Mucosa of descending colon (tissue), 3 donors: ENCODE measurements at regions not wholly inside any gene's neighbourhood (a gene's known extent, or its start where the extent isn't known, plus 50 kb on each side); places are given as distances from the start of the nearest gene placed in this dataset.
"Not testable (repeated sequence)": the region's sequence is repeated elsewhere in the genome, so short reads cannot be mapped to it uniquely, and the experiment has no call there.

Experiments used
- ATAC-seq: fragments of 200-7000 bp; cut with Tn5 transposase; one replicate; pipeline ENCODE4 v1.9.1; 2020; ENCODE audit warnings: mild to moderate bottlenecking, moderate library complexity
- DNase-seq, 3 donors: peaks; one replicate each; pipeline ENCODE4 v3.0.0-alpha.2; 2020
- H3K36me3 ChIP-seq: fragments of 200-600 bp; one replicate; pipeline ENCODE4 v1.8.0; 2021; ENCODE audit warnings: low read depth, mild to moderate bottlenecking
- H3K4me1 ChIP-seq: fragments of 200-600 bp; one replicate; pipeline ENCODE4 v1.8.0; 2021; ENCODE audit warnings: low read depth, mild to moderate bottlenecking
- H3K4me3 ChIP-seq: fragments of 200-600 bp; one replicate; pipeline ENCODE4 v1.8.0; 2021; ENCODE audit warnings: mild to moderate bottlenecking
- H3K9me3 ChIP-seq: fragments of 200-600 bp; one replicate; pipeline ENCODE4 v1.8.0; 2021; ENCODE audit warnings: mild to moderate bottlenecking
- CTCF ChIP-seq: fragments of 200-600 bp; IDR thresholded peaks from one replicate; pipeline ENCODE4 v1.8.0; 2022; ENCODE audit warnings: antibody characterized with exemption, mild to moderate bottlenecking
- intact Hi-C, 2 donors: fragments of 100-400 bp; cut with DNase I in 1 of 2; cut with micrococcal nuclease in 1 of 2; formaldehyde crosslinking; loops; one replicate each; pipeline versions ENCODE4 v1.11.0 to v1.11.1; 2022; cut with DNase I, micrococcal nuclease
- donor health status: DM: no; HTN: no; CAD: no; lungs with moderate emphysema.
- donor health status: DM: no; HTN: no; CAD: no.
- donor health status: DM: no; HTN: yes; CAD: no.

DNA sequence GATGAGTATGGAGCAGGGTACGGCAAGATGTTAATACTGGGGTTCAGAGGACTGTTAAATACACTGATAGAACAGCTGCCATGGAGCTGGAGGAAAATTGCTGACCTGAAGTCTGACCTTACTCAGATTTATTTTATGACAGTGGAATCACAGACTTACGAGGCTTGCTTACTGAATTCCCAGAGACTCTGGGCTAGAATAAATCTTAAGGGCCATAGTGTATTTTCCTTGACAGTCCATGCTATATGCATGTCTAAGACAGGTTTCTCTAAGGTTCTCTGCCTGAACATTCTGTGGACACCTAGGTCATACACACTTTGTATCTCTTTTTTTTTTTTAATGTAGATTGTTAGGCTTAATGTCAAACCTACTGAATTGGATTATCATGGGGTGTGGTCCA lies 633.2 kb upstream of the ACTRT1 start:
- no peaks in the 10 kb centered on the region for H3K36me3 ChIP-seq
- H3K9me3 ChIP-seq: no peaks in the 10 kb centered on the region
- TF ChIP-seq CTCF: no peak
- intact Hi-C loops: no loop called here
- no peak for DNase-seq
- no peak overlapping the region for H3K4me3 ChIP-seq
- ATAC-seq: no peak
- H3K4me1 ChIP-seq: no peaks in the 10 kb centered on the region

- intact Hi-C loops: no loop called here
- ATAC-seq (no peak), DNase-seq (no peak)
- H3K4me3 ChIP-seq: no peak overlapping the region
- H3K36me3 ChIP-seq: no peaks in the 10 kb centered on the region
- no peaks in the 10 kb centered on the region for H3K4me1 ChIP-seq
- H3K9me3 ChIP-seq: no peaks in the 10 kb centered on the region
- TF ChIP-seq CTCF: no peak
Observed at GRCh38 chrX:128676651-128677050, 624.4 kb upstream of the ACTRT1 start.

DNA sequence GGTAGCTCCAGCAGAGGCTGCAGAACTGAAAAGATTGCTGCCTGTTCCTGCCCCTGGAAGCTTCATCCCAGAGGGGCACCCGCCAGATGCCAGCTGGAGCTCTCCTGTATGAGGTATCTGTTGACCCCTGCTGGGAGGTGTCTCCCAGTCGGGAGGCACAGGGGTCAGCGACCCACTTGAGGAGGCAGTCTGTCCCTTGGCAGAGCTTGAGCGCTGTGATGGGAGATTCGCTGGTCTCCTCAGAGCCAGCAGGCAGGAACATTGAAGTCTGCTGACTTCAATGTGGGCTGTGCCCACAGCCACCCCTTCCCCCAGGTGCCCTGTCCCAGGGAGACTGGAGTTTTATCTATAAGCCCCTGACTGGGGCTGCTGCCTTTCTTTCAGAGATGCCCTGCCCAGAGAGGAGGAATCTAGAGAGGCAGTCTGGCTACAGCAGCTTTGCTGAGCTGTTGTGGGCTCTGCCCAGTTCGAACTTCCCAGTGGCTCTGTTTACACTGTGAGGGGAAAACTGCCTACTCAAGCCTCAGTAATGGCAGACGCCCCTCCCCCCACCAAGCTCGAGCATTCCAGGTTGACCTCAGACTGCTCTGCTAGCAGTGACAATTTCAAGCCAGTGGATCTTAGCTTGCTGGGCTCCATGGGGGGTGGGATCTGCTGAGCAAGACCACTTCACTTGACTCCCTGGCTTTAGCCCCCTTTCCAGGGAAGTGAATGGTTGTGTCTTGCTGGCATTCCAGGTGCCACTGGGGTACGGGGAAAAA lies 622.3 kb upstream of the ACTRT1 start:
- H3K4me1 ChIP-seq, DNase-seq, H3K4me3 ChIP-seq, H3K36me3 ChIP-seq, intact Hi-C loops, H3K9me3 ChIP-seq, ATAC-seq: not testable (repeated sequence)

DNA sequence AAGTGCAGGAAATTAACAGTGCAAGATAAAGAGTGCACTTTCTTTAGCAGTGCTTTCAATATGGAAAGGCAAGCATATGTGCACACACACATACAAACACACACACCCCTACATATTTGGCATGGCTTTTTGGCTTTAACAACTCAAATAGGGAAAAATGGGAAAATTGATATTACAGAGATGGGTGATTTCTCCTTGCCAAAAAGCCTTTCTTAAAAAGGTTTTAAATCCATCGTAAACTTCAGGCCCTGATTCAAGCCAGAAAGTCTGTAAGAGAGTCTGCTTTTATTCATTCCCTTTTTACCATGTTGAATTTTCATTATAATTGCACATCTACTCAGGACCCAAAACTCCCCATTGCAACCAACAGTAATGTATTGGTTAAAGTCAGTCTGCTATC lies 612.0 kb upstream of the ACTRT1 start:
- no peak for ATAC-seq

DNA sequence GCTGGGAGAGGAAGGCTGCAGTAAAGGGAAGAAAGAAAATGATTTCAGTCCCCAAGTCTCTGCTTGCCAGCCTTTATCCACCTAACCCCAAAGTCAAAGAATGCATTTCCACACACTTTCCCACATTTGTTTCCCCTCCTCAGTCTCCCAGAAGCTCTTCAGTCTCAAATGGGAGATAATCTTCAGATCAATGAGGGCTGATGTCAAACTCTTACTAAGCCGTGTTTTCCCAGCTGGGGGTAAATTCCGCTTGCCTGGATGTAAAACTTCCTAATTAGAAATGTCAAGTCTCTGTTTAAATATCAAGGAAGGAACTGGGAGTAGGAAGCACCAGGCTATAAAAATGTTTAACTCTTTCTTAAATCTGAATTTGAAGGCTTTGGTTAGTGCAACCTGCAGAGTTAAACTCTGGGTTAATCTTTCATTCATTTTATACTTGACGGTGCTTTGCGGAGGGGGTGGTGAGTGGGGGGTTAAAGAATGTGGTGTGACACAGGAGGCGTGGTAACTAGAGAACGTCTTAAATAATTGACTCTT lies 601.4 kb upstream of the ACTRT1 start:
- ATAC-seq: no peak
- TF ChIP-seq CTCF: no peak

More for the DNA sequence above, 612.0 kb upstream of the ACTRT1 start:
- intact Hi-C loops: no loop called here
- Histone ChIP-seq H3K4me3 (no peak overlapping the region), H3K36me3 (no peaks in the 10 kb centered on the region), H3K9me3 (no peaks in the 10 kb centered on the region), H3K4me1 (no peaks in the 10 kb centered on the region)
- no peak for TF ChIP-seq CTCF
- DNase-seq: no peak

DNA sequence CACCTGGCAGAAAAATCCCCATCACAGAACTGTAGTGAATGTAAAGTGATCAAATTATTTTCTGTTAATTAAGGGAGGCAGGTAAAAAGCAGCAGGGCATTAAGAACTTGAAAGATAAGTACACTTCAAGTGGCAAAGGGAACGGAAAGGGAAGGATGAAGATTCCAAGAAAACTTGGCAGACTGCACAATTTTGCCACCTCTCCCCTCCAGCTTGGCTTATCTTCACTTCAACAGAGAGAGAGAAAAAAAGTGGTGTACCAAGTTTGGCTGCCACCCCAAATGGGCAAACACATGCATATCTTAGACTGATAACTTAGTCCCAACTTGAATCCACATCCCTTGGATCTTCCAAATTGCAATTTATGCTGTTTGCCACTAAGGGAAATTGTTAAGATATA lies 598.1 kb upstream of the ACTRT1 start:
- ATAC-seq (no peak), DNase-seq (no peak)
- no peaks in the 10 kb centered on the region for H3K4me1 ChIP-seq
- H3K36me3 ChIP-seq: no peaks in the 10 kb centered on the region
- intact Hi-C loops: no loop called here
- H3K9me3 ChIP-seq: no peaks in the 10 kb centered on the region
- no peak for TF ChIP-seq CTCF
- H3K4me3 ChIP-seq: no peak overlapping the region

More for the DNA sequence above, 601.4 kb upstream of the ACTRT1 start:
- H3K4me1 ChIP-seq: no peaks in the 10 kb centered on the region
- no peaks in the 10 kb centered on the region for H3K9me3 ChIP-seq
- no peaks in the 10 kb centered on the region for H3K36me3 ChIP-seq
- DNase-seq: no peak
- intact Hi-C loops: no loop called here
- no peak overlapping the region for H3K4me3 ChIP-seq
